SK-N-MC (cell line): ENCODE measurements at regions not wholly inside any gene's neighbourhood (a gene's known extent, or its start where the extent isn't known, plus 50 kb on each side); places are given as distances from the start of the nearest gene placed in this dataset.

Experiments
- EZH2 ChIP-seq: fragments of 200-600 bp; sonication (generic); IDR thresholded peaks from one replicate; pipeline ENCODE4 v1.6.1; 2017; ENCODE audit warnings: antibody characterized with exemption
- POLR2AphosphoS5 ChIP-seq: IDR thresholded peaks from 2 replicates; pipeline ENCODE4 v1.6.1; 2012; ENCODE audit warnings: mild to moderate bottlenecking, low read depth, low read length, borderline replicate concordance

DNA sequence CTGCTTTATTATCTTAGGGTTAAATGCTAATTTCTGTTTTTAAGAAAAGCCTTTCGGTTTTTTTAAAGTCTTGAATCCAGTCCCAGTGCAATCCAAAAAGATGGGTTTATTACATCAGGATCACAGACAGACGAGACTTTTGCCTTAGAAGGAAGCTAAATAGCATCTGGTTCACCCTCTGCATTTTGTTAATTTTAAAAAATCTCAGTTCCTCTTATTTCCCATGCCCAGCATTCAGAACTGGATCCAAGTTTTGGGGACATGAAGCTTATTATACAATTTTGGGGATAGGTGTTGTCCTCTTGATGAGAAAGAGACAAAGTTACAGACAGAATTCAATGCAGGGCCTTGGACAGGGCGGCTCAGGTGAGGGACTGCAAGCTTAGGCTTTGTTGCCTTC is 181.5 kb upstream of the LYSMD4 start:
- TF ChIP-seq POLR2AphosphoS5 (no peak), EZH2 (no peak)
